ENCODE measurements at regions not wholly inside any gene's neighbourhood (a gene's known extent, or its start where the extent isn't known, plus 50 kb on each side); places are given as distances from the start of the nearest gene placed in this dataset.

GRCh38 chr3:176208283-176208682 lies 989.0 kb downstream of the TBL1XR1 start:
- ChIA-PET POLR2A (no interaction called here), CTCF (interaction anchor here (0.9 kb wide), 1 partner anchor 9 kb away, joined by 3 read pairs; no protein-coding TSS in a partner anchor)
- no peak for DNase-seq (ENCODE audit: low read depth, low spot score)
- TF ChIP-seq CTCF (IDR thresholded peaks at IDR 0.05; ENCODE audit: insufficient read depth, low read length, missing control alignments), result no peak
- no peak overlapping the region for H3K4me3 ChIP-seq (ENCODE audit: low read depth, low read length)

GRCh38 chr3:176206809-176207208 lies 990.5 kb downstream of the TBL1XR1 start:
- TF ChIP-seq CTCF (IDR thresholded peaks at IDR 0.05; ENCODE audit: insufficient read depth, low read length, missing control alignments), result no peak
- ChIA-PET CTCF (no interaction called here), POLR2A (no interaction called here)
- DNase-seq (ENCODE audit: low read depth, low spot score), result no peak
- no peak overlapping the region for H3K4me3 ChIP-seq (ENCODE audit: low read depth, low read length)

GRCh38 chr3:176202652-176203051 lies 994.6 kb downstream of the TBL1XR1 start:
- no peak overlapping the region for H3K4me3 ChIP-seq (ENCODE audit: low read depth, low read length)
- ChIA-PET CTCF (no interaction called here), POLR2A (no interaction called here)
- no peak for DNase-seq (ENCODE audit: low read depth, low spot score)
- TF ChIP-seq CTCF (IDR thresholded peaks at IDR 0.05; ENCODE audit: insufficient read depth, low read length, missing control alignments), result no peak

GRCh38 chr3:176193032-176193730 lies 1004.1 kb downstream of the TBL1XR1 start:
- no peak for TF ChIP-seq CTCF (IDR thresholded peaks at IDR 0.05; ENCODE audit: insufficient read depth, low read length, missing control alignments)
- H3K4me3 ChIP-seq (ENCODE audit: low read depth, low read length), result no peak overlapping the region
- DNase-seq (ENCODE audit: low read depth, low spot score), result no peak
- ChIA-PET CTCF (no interaction called here), POLR2A (interaction anchor here (0.5 kb wide), 1 partner anchor 15 kb away, joined by 3 read pairs; no protein-coding TSS in a partner anchor)

GRCh38 chr3:176190755-176191154 lies 1006.5 kb downstream of the TBL1XR1 start:
- ChIA-PET POLR2A (no interaction called here), CTCF (no interaction called here)
- no peak overlapping the region for H3K4me3 ChIP-seq (ENCODE audit: low read depth, low read length)
- TF ChIP-seq CTCF (IDR thresholded peaks at IDR 0.05; ENCODE audit: insufficient read depth, low read length, missing control alignments), result no peak
- no peak for DNase-seq (ENCODE audit: low read depth, low spot score)

GRCh38 chr3:176183181-176183580 lies 1014.1 kb downstream of the TBL1XR1 start:
- ChIA-PET POLR2A (no interaction called here), CTCF (no interaction called here)
- no peak for DNase-seq (ENCODE audit: low read depth, low spot score)
- no peak for TF ChIP-seq CTCF (IDR thresholded peaks at IDR 0.05; ENCODE audit: insufficient read depth, low read length, missing control alignments)
- no peak overlapping the region for H3K4me3 ChIP-seq (ENCODE audit: low read depth, low read length)

All from AG04449 (cell line).